H1 (cell line): ENCODE measurements at regions not wholly inside any gene's neighbourhood (a gene's known extent, or its start where the extent isn't known, plus 50 kb on each side); places are given as distances from the start of the nearest gene placed in this dataset.

ENCODE experiments used
- CTCF ChIA-PET: fragments of 300-600 bp; sonication (Branson Sonifier 250); formaldehyde crosslinking; loops from one replicate; lab custom pipeline; 2021; ENCODE audit not compliant: partially characterized antibody; lab: Charles Lee
- POLR2A ChIA-PET: fragments of 300-600 bp; sonication (Branson Sonifier 250); formaldehyde crosslinking; loops from one replicate; lab custom pipeline; 2021; ENCODE audit warnings: inconsistent platforms; ENCODE audit not compliant: partially characterized antibody; lab: Charles Lee
- DNase-seq, 2 experiments: peaks; one replicate each; pipeline versions ENCODE4 v3.0.0 to v3.0.0-alpha.2; 2010 to 2022; ENCODE audit warnings: low spot score in 2 of 2, low read depth in 1 of 2, mixed read lengths in 1 of 2
- FAIRE-seq: peaks from 2 replicates; lab custom pipeline; 2011; peaks lifted over from hg19 to GRCh38; lab: Jason Lieb, UNC
- H2AFZ ChIP-seq: 2 replicates; pipeline ENCODE4 v1.8.1; 2012; ENCODE audit warnings: low read length, inconsistent platforms
- H2AK5ac ChIP-seq: 2 replicates; pipeline ENCODE4 v1.6.1; 2013; ENCODE audit warnings: low read depth, low read length
- H2BK120ac ChIP-seq: replicated peaks from 2 replicates; pipeline ENCODE3; 2013; ENCODE audit warnings: low read depth, low read length, inconsistent platforms
- H2BK12ac ChIP-seq: 2 replicates; pipeline ENCODE4 v1.6.1; 2013; ENCODE audit warnings: low read depth, low read length
- H2BK15ac ChIP-seq: 2 replicates; pipeline ENCODE4 v1.6.1; 2013; ENCODE audit warnings: low read length
- H2BK20ac ChIP-seq: 2 replicates; pipeline ENCODE4 v1.6.1; 2013; ENCODE audit warnings: low read length
- H2BK5ac ChIP-seq: 2 replicates; pipeline ENCODE4 v1.6.1; 2013; ENCODE audit warnings: low read depth, low read length
- H3K14ac ChIP-seq: 2 replicates; pipeline ENCODE4 v1.6.1; 2013; ENCODE audit warnings: inconsistent platforms; ENCODE audit not compliant: insufficient read length
- H3K18ac ChIP-seq: 2 replicates; pipeline ENCODE4 v1.6.1; 2013; ENCODE audit warnings: low read length; ENCODE audit errors: extremely low read depth
- H3K23ac ChIP-seq: 2 replicates; pipeline ENCODE4 v1.6.1; 2013; ENCODE audit warnings: inconsistent platforms; ENCODE audit not compliant: insufficient read length
- H3K23me2 ChIP-seq: 2 replicates; pipeline ENCODE4 v1.6.1; 2013; ENCODE audit warnings: low read depth, low read length
- H3K27ac ChIP-seq: 2 replicates; pipeline ENCODE4 v1.6.1; 2011; ENCODE audit warnings: low read depth, low read length, inconsistent platforms
- H3K27me3 ChIP-seq, 4 experiments: replicated peaks in 1 of 4; 1 replicate in 1 of 4; 2 replicates in 3 of 4; pipeline versions ENCODE4 v1.6.1 to v1.8.1; 2011 to 2013; ENCODE audit warnings: low read length in 3 of 4, mild to moderate bottlenecking in 3 of 4, inconsistent platforms in 2 of 4, mixed read lengths in 2 of 4, moderate library complexity in 1 of 4; ENCODE audit not compliant: control insufficient read depth in 3 of 4, insufficient read depth in 3 of 4; ENCODE audit errors: extremely low read depth in 1 of 4
- H3K36me3 ChIP-seq, 4 experiments: 2 replicates each; pipeline versions ENCODE4 v1.6.1 to v1.8.1; 2011 to 2013; ENCODE audit warnings: mild to moderate bottlenecking in 4 of 4, low read length in 3 of 4, moderate library complexity in 2 of 4, control low read depth in 1 of 4, inconsistent platforms in 1 of 4; ENCODE audit not compliant: insufficient read depth in 4 of 4, control insufficient read depth in 2 of 4
- H3K4ac ChIP-seq: replicated peaks from 2 replicates; pipeline ENCODE3; 2013; ENCODE audit warnings: low read length, low read depth, mixed read lengths, inconsistent platforms; ENCODE audit not compliant: insufficient read length
- H3K4me1 ChIP-seq, 4 experiments: replicated peaks in 1 of 4; 1 replicate in 1 of 4; 2 replicates in 3 of 4; pipeline versions ENCODE4 v1.6.1 to v1.8.1; 2011 to 2013; ENCODE audit warnings: low read length in 3 of 4, inconsistent platforms in 2 of 4, mixed read lengths in 1 of 4; ENCODE audit not compliant: insufficient read depth in 4 of 4, control insufficient read depth in 3 of 4
- H3K4me2 ChIP-seq, 2 experiments: 2 replicates each; pipeline versions ENCODE4 v1.6.1 to v1.8.1; 2011 to 2013; ENCODE audit warnings: low read depth in 2 of 2, low read length in 2 of 2, control low read depth in 1 of 2, inconsistent platforms in 1 of 2, mild to moderate bottlenecking in 1 of 2; ENCODE audit not compliant: insufficient read depth in 1 of 2
- H3K4me3 ChIP-seq, 4 experiments: fragments of 200-600, 300-600 bp in 1 of 4; sonication (generic), shearing (Covaris generic), sonication (Bioruptor Twin) in 1 of 4; 2 replicates each; pipeline versions ENCODE4 v1.5.1 to v1.8.1; 2011 to 2016; ENCODE audit warnings: low read length in 4 of 4, low read depth in 3 of 4, control low read depth in 2 of 4, inconsistent platforms in 2 of 4, mild to moderate bottlenecking in 2 of 4, mixed read lengths in 1 of 4, moderate library complexity in 1 of 4; ENCODE audit not compliant: insufficient read depth in 2 of 4; ENCODE audit errors: extremely low read depth in 1 of 4
- H3K56ac ChIP-seq: replicated peaks from 2 replicates; pipeline ENCODE3; 2013; ENCODE audit warnings: low read depth, mild to moderate bottlenecking, mixed read lengths, low read length, inconsistent platforms; ENCODE audit not compliant: insufficient read length
- H3K79me1 ChIP-seq: 2 replicates; pipeline ENCODE4 v1.6.1; 2013; ENCODE audit warnings: low read depth, low read length, control low read depth
- H3K79me2 ChIP-seq, 2 experiments: 2 replicates each; pipeline versions ENCODE4 v1.6.1 to v1.8.1; 2012 to 2013; ENCODE audit warnings: low read length in 2 of 2, mild to moderate bottlenecking in 2 of 2, inconsistent platforms in 1 of 2; ENCODE audit not compliant: insufficient read depth in 2 of 2, control insufficient read depth in 1 of 2
- H3K9ac ChIP-seq, 4 experiments: replicated peaks in 1 of 4; 1 replicate in 1 of 4; 2 replicates in 3 of 4; pipeline versions ENCODE4 v1.6.1 to v1.8.1; 2011 to 2013; ENCODE audit warnings: low read depth in 3 of 4, low read length in 3 of 4, control low read depth in 2 of 4, mild to moderate bottlenecking in 2 of 4, moderate library complexity in 2 of 4, inconsistent platforms in 1 of 4; ENCODE audit errors: extremely low read depth in 1 of 4
- H3K9me3 ChIP-seq, 2 experiments: 2 replicates each; pipeline versions ENCODE4 v1.6.1 to v1.8.1; 2012 to 2013; ENCODE audit warnings: mild to moderate bottlenecking in 2 of 2, moderate library complexity in 2 of 2, control low read depth in 1 of 2, inconsistent platforms in 1 of 2, low read depth in 1 of 2, low read length in 1 of 2, mixed read lengths in 1 of 2; ENCODE audit not compliant: insufficient read depth in 2 of 2
- H4K20me1 ChIP-seq, 2 experiments: replicated peaks in 1 of 2; 2 replicates each; pipeline versions ENCODE3 to v1.8.1; 2011 to 2013; ENCODE audit warnings: inconsistent platforms in 2 of 2, low read length in 2 of 2, mild to moderate bottlenecking in 1 of 2; ENCODE audit not compliant: insufficient read depth in 2 of 2, control insufficient read depth in 1 of 2
- H4K5ac ChIP-seq: 2 replicates; pipeline ENCODE4 v1.6.1; 2013; ENCODE audit warnings: low read length, low read depth, mixed read lengths, inconsistent platforms; ENCODE audit not compliant: insufficient read length
- H4K8ac ChIP-seq: 2 replicates; pipeline ENCODE4 v1.8.0; 2013; ENCODE audit warnings: mild to moderate bottlenecking, moderate library complexity, low read length, inconsistent platforms; ENCODE audit not compliant: insufficient read depth; ENCODE audit errors: extremely low read depth
- H4K91ac ChIP-seq: replicated peaks from 2 replicates; pipeline ENCODE3; 2013; ENCODE audit warnings: low read length, mixed read lengths, inconsistent platforms; ENCODE audit not compliant: insufficient read length
- BACH1 ChIP-seq: IDR thresholded peaks from 2 replicates; pipeline ENCODE4 v1.6.1; 2012; ENCODE audit warnings: low read length, improper control_type of control experiment
- EP300 ChIP-seq, 2 experiments: IDR thresholded peaks; 1 replicate in 1 of 2; 2 replicates in 1 of 2; pipeline ENCODE4 v1.6.1; 2011 to 2012; ENCODE audit warnings: low read depth in 2 of 2, low read length in 2 of 2, mild to moderate bottlenecking in 2 of 2, borderline replicate concordance in 1 of 2, inconsistent platforms in 1 of 2, moderate library complexity in 1 of 2
- KDM1A ChIP-seq: fragments of 200-600, 300-600 bp; sonication (generic); IDR thresholded peaks from 2 replicates; pipeline ENCODE4 v1.7.1; 2016; ENCODE audit warnings: mild to moderate bottlenecking, low read length, borderline replicate concordance
- POLR2AphosphoS5 ChIP-seq: IDR thresholded peaks from 2 replicates; pipeline ENCODE4 v1.6.1; 2011; ENCODE audit warnings: low read depth, low read length
- RNF2 ChIP-seq: fragments of 200-900, 300-1000 bp; sonication (generic); IDR thresholded peaks from 2 replicates; pipeline ENCODE4 v1.7.1; 2016; ENCODE audit warnings: borderline replicate concordance, low read depth, mild to moderate bottlenecking, antibody characterized with exemption, low read length; ENCODE audit not compliant: poor library complexity, severe bottlenecking; ENCODE audit errors: missing control alignments
- SIN3A ChIP-seq, 2 experiments: IDR thresholded peaks in 1 of 2; conservative IDR thresholded peaks in 1 of 2; 2 replicates each; pipeline ENCODE4 v1.6.1; 2011 to 2012; ENCODE audit warnings: low read length in 2 of 2, improper control_type of control experiment in 1 of 2, low read depth in 1 of 2, mild to moderate bottlenecking in 1 of 2
- WGBS, 2 experiments: shearing (Covaris generic) in 1 of 2; methylation state at CpG; one replicate each; pipeline versions ENCODE4 v1.1.6 to v1.1.7; 2013 to 2015; ENCODE audit warnings: low lambda C conversion rate in 2 of 2, mixed read lengths in 2 of 2, inconsistent platforms in 1 of 2, low coverage in 1 of 2, missing lambda C conversion rate in 1 of 2; ENCODE audit not compliant: insufficient replicate concordance in 2 of 2, insufficient coverage in 1 of 2, insufficient read length in 1 of 2; ENCODE audit errors: extremely low coverage in 1 of 2, missing lambda C conversion rate in 1 of 2; 5-methylcytosine and 5-hydroxymethylcytosine counted together

GRCh38 chr2:76447294-76447693 lies 736.6 kb upstream of the GCFC2 start:
- no peak overlapping the region for H3K14ac ChIP-seq
- ChIA-PET POLR2A (no interaction called here), CTCF (no interaction called here)
- no peak for FAIRE-seq
- no peak overlapping the region for H4K5ac ChIP-seq
- H3K18ac ChIP-seq, result no peak overlapping the region
- peaks cover 6 to 9% of the 10 kb centered on the region in 2 experiments; a peak in 2 of 4 replicates for H3K9me3 ChIP-seq
- H3K36me3 ChIP-seq, result peaks cover 0 to 3% (median 0%) of the 10 kb centered on the region in 4 experiments; a peak in 1 of 8 replicates
- H4K91ac ChIP-seq, result no peak overlapping the region
- no peak overlapping the region for H3K9ac ChIP-seq
- no peak overlapping the region for H2BK12ac ChIP-seq
- no peak overlapping the region for H3K4me3 ChIP-seq
- no peak for DNase-seq
- H3K4me2 ChIP-seq, result no peak overlapping the region
- H3K23ac ChIP-seq, result no peak overlapping the region
- no peak overlapping the region for H2BK5ac ChIP-seq
- H3K56ac ChIP-seq, result no peak overlapping the region
- H2AK5ac ChIP-seq, result no peak overlapping the region
- no peaks in the 10 kb centered on the region for H3K23me2 ChIP-seq
- H2BK15ac ChIP-seq, result no peak overlapping the region
- no peaks in the 10 kb centered on the region for H3K27me3 ChIP-seq
- H2BK120ac ChIP-seq, result no peak overlapping the region
- no peak overlapping the region for H3K27ac ChIP-seq
- TF ChIP-seq SIN3A (conservative IDR thresholded peaks at IDR 0.05 in 1 of 2, IDR thresholded peaks at IDR 0.05 in 1 of 2; ENCODE audit: low read depth in 1 of 2, low read length in 2 of 2), result no peak
- TF ChIP-seq KDM1A, result no peak
- TF ChIP-seq POLR2AphosphoS5, result no peak
- TF ChIP-seq BACH1, result no peak
- TF ChIP-seq RNF2, result no peak
- TF ChIP-seq EP300 (IDR thresholded peaks at IDR 0.05; ENCODE audit: borderline replicate concordance in 1 of 2, low read depth in 2 of 2, low read length in 2 of 2), result no peak
- TF ChIP-seq, all 59 proteins: peak for 0
- WGBS, 2 experiments, result 74% methylated on average over 3 of the region's 3 CpGs; no CpG with 5 or more reads in 1 of the 2 experiments
- Histone ChIP-seq H4K8ac (no peak overlapping the region), H4K20me1 (no peaks in the 10 kb centered on the region), H3K4me1 (peaks cover 0 to 6% (median 0%) of the 10 kb centered on the region in 4 experiments; a peak in 1 of 7 replicates), H3K79me1 (no peaks in the 10 kb centered on the region), H3K79me2 (no peaks in the 10 kb centered on the region), H2AFZ (no peak overlapping the region), H3K4ac (no peak overlapping the region), H2BK20ac (no peak overlapping the region)
